Neural crest cell (in vitro differentiated cells): ENCODE measurements at regions not wholly inside any gene's neighbourhood (a gene's known extent, or its start where the extent isn't known, plus 50 kb on each side); places are given as distances from the start of the nearest gene placed in this dataset.

Experiments used
- DNase-seq: peaks from one replicate; pipeline ENCODE4 v3.0.0; 2021; ENCODE audit warnings: low read depth, mixed read lengths, low spot score
- H3K27ac Mint-ChIP-seq: one replicate; pipeline ENCODE4 v1.8.0; 2021; ENCODE audit warnings: mild to moderate bottlenecking, mixed read lengths; ENCODE audit not compliant: unreplicated experiment
- H3K27me3 Mint-ChIP-seq: 2 replicates; pipeline ENCODE4 v1.8.0; 2021; ENCODE audit warnings: low read depth, mild to moderate bottlenecking, mixed read lengths
- H3K36me3 Mint-ChIP-seq: 2 replicates; pipeline ENCODE4 v1.8.0; 2021; ENCODE audit warnings: low read depth, mild to moderate bottlenecking, mixed read lengths
- H3K4me1 Mint-ChIP-seq: 2 replicates; pipeline ENCODE4 v1.8.0; 2021; ENCODE audit warnings: mixed read lengths
- H3K4me3 Mint-ChIP-seq: one replicate; pipeline ENCODE4 v1.8.0; 2021; ENCODE audit warnings: mild to moderate bottlenecking, mixed read lengths
- H3K9me3 Mint-ChIP-seq: 2 replicates; pipeline ENCODE4 v1.8.0; 2021; ENCODE audit warnings: mixed read lengths
- TF ChIP-seq, protein P1 (sequence below): fragments of 200-600 bp; sonication (generic); conservative IDR thresholded peaks from 2 replicates; pipeline ENCODE4 v1.5.0; 2021; ENCODE audit warnings: antibody characterized with exemption, mild to moderate bottlenecking

DNA sequence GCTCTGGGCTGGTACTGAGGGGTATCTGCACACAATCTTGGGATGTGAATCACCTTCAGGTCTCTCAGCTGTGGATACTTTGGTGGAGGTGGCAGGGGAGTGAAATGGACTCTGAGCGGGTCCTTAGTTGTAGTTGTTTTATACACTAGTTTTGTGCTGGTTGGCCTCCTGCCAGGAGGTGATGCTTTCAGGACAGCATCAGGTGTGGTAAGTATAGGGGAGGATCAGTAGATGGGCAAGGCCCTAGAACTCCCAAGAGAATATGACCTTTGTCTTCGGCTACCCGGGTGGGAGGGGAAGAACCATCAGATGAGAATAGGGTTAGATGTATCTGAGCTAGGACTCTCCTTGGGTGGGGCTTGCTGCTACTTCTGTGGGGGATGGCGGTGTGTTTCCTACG is 2284.3 kb upstream of the PCDH20 start:
- H3K27ac Mint-ChIP-seq, result peak overlapping the region; percentile 75

DNA sequence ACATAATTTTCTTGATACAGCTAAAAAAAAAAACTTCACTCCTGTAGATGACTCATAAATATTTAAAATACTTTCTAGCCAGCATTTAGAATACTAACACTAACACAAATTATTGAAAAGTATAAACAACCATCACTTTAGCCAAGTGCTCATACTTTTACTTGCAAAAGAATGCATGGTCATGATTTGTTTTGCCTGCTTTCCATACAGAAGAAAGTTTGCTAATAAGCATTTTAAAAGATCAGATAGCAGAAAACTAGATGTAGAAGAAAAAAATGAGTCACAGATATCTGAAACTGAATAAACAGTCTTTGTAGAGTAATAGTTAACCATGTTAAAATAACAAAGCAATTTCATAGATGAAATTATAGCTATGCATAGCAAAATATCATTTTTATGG is 2280.4 kb upstream of the PCDH20 start:
- Mint-ChIP-seq H3K9me3 (peaks cover 8% of the 10 kb centered on the region), H3K36me3 (no peaks in the 10 kb centered on the region), H3K27me3 (no peaks in the 10 kb centered on the region), H3K4me3 (no peak overlapping the region), H3K4me1 (no peaks in the 10 kb centered on the region), H3K27ac (no peak overlapping the region)
- DNase-seq, result no peak
- TF ChIP-seq, protein P1, sequence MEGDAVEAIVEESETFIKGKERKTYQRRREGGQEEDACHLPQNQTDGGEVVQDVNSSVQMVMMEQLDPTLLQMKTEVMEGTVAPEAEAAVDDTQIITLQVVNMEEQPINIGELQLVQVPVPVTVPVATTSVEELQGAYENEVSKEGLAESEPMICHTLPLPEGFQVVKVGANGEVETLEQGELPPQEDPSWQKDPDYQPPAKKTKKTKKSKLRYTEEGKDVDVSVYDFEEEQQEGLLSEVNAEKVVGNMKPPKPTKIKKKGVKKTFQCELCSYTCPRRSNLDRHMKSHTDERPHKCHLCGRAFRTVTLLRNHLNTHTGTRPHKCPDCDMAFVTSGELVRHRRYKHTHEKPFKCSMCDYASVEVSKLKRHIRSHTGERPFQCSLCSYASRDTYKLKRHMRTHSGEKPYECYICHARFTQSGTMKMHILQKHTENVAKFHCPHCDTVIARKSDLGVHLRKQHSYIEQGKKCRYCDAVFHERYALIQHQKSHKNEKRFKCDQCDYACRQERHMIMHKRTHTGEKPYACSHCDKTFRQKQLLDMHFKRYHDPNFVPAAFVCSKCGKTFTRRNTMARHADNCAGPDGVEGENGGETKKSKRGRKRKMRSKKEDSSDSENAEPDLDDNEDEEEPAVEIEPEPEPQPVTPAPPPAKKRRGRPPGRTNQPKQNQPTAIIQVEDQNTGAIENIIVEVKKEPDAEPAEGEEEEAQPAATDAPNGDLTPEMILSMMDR, result no peak

More for the DNA sequence above, 2284.3 kb upstream of the PCDH20 start:
- H3K4me1 Mint-ChIP-seq, result no peaks in the 10 kb centered on the region
- no peak overlapping the region for H3K4me3 Mint-ChIP-seq
- TF ChIP-seq, protein P1, result no peak
- DNase-seq, result no peak
- H3K27me3 Mint-ChIP-seq, result no peaks in the 10 kb centered on the region
- peaks cover 3% of the 10 kb centered on the region for H3K9me3 Mint-ChIP-seq
- no peaks in the 10 kb centered on the region for H3K36me3 Mint-ChIP-seq

DNA sequence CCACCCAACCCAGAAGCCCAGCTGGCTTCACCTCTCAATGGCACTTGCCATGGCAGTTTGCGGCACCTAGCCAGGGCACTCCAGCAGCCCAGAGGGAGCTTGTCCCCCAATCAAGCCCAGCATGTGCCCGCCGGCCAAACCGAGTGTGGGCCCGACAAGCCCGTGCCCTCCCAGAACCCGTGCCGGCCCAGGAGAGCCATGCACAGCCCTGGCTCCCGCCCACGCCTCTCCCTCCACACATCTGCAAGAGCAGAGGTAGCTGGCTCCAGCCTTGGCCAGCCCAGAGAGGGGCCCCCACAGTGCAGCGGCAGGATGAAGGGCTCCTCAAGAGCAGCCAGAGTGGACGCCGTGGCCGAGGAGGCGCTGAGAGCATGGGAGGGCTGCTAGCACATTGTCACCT is 2278.0 kb upstream of the PCDH20 start:
- H3K27ac Mint-ChIP-seq, result no peak overlapping the region
- no peak overlapping the region for H3K4me3 Mint-ChIP-seq
- peaks cover 5% of the 10 kb centered on the region for H3K9me3 Mint-ChIP-seq
- no peak for DNase-seq
- H3K27me3 Mint-ChIP-seq, result no peaks in the 10 kb centered on the region
- H3K4me1 Mint-ChIP-seq, result no peaks in the 10 kb centered on the region
- H3K36me3 Mint-ChIP-seq, result no peaks in the 10 kb centered on the region
- TF ChIP-seq, protein P1, result no peak

GRCh38 chr13:63691474-63691873 is 2275.8 kb upstream of the PCDH20 start:
- Mint-ChIP-seq H3K9me3 (peaks cover 5% of the 10 kb centered on the region), H3K4me1 (no peaks in the 10 kb centered on the region), H3K27ac (no peak overlapping the region), H3K27me3 (no peaks in the 10 kb centered on the region), H3K4me3 (no peak overlapping the region), H3K36me3 (no peaks in the 10 kb centered on the region)
- TF ChIP-seq, protein P1, result no peak
- no peak for DNase-seq

GRCh38 chr13:63690672-63691071 is 2275.0 kb upstream of the PCDH20 start:
- no peak overlapping the region for H3K27ac Mint-ChIP-seq
- no peak for DNase-seq

More at GRCh38 chr13:63690672-63691071, 2275.0 kb upstream of the PCDH20 start:
- Mint-ChIP-seq H3K4me3 (no peak overlapping the region), H3K36me3 (no peaks in the 10 kb centered on the region), H3K27me3 (no peaks in the 10 kb centered on the region), H3K4me1 (no peaks in the 10 kb centered on the region), H3K9me3 (peaks cover 5% of the 10 kb centered on the region)
- TF ChIP-seq, protein P1, result no peak
